GM23338 (cell line): ENCODE measurements at regions not wholly inside any gene's neighbourhood (a gene's known extent, or its start where the extent isn't known, plus 50 kb on each side); places are given as distances from the start of the nearest gene placed in this dataset.

Experiments
- ATAC-seq: fragments of 200-7000 bp; cut with Tn5 transposase; 3 replicates; pipeline ENCODE4 v1.9.1; 2020
- DNase-seq: peaks from one replicate; pipeline ENCODE4 v3.0.0-alpha.2; 2015; ENCODE audit warnings: low spot score
- H2AFZ ChIP-seq: fragments of 200-600 bp; sonication (generic); 2 replicates; pipeline ENCODE4 v1.8.0; 2016; ENCODE audit warnings: antibody characterized with exemption, mild to moderate bottlenecking, moderate library complexity
- H3F3A ChIP-seq: fragments of 200-600 bp; sonication (generic); replicated peaks from 2 replicates; pipeline ENCODE4 v1.8.0; 2017; ENCODE audit warnings: antibody characterized with exemption, mixed run types, low read depth
- H3K27ac ChIP-seq: fragments of 200-600 bp; sonication (generic); 2 replicates; pipeline ENCODE4 v1.6.1; 2016; ENCODE audit warnings: low read depth
- H3K27me3 ChIP-seq: fragments of 200-600 bp; sonication (generic); 2 replicates; pipeline ENCODE4 v1.8.0; 2016; ENCODE audit warnings: mild to moderate bottlenecking, mixed run types, moderate library complexity; ENCODE audit not compliant: insufficient read depth
- H3K36me3 ChIP-seq: fragments of 200-600 bp; sonication (generic); 2 replicates; pipeline ENCODE4 v1.8.0; 2016; ENCODE audit warnings: mild to moderate bottlenecking; ENCODE audit not compliant: insufficient read depth
- H3K4me1 ChIP-seq: fragments of 200-600 bp; sonication (generic); 2 replicates; pipeline ENCODE4 v1.8.0; 2016; ENCODE audit warnings: mild to moderate bottlenecking, moderate library complexity; ENCODE audit not compliant: insufficient read depth
- H3K4me2 ChIP-seq: fragments of 200-600 bp; sonication (generic); 2 replicates; pipeline ENCODE4 v1.7.1; 2017; ENCODE audit warnings: mixed run types
- H3K4me3 ChIP-seq: fragments of 200-600 bp; sonication (generic); 2 replicates; pipeline ENCODE4 v1.6.1; 2016; ENCODE audit warnings: mixed run types
- H3K79me2 ChIP-seq: fragments of 200-600 bp; sonication (generic); replicated peaks from 2 replicates; pipeline ENCODE4 v1.8.0; 2017; ENCODE audit warnings: mild to moderate bottlenecking; ENCODE audit not compliant: insufficient read depth
- H3K9me2 ChIP-seq: fragments of 200-600 bp; sonication (generic); 2 replicates; pipeline ENCODE4 v1.8.0; 2017; ENCODE audit not compliant: insufficient read depth
- H4K20me1 ChIP-seq: fragments of 200-600 bp; sonication (generic); replicated peaks from 2 replicates; pipeline ENCODE4 v1.8.0; 2017; ENCODE audit warnings: mild to moderate bottlenecking; ENCODE audit not compliant: insufficient read depth
- H3K27ac Mint-ChIP-seq: 2 replicates; pipeline ENCODE4 v1.8.0; 2020; ENCODE audit warnings: inconsistent platforms, mild to moderate bottlenecking, moderate library complexity, mixed read lengths
- H3K27me3 Mint-ChIP-seq: 3 replicates; pipeline ENCODE4 v1.8.0; 2022; ENCODE audit warnings: low read depth, mild to moderate bottlenecking, moderate library complexity, mixed read lengths, inconsistent platforms; ENCODE audit not compliant: insufficient read depth, poor library complexity
- H3K36me3 Mint-ChIP-seq: 3 replicates; pipeline ENCODE4 v1.8.0; 2021; ENCODE audit warnings: low read depth, mild to moderate bottlenecking, inconsistent platforms, moderate library complexity, mixed read lengths
- H3K4me1 Mint-ChIP-seq: 3 replicates; pipeline ENCODE4 v1.8.0; 2020; ENCODE audit warnings: mild to moderate bottlenecking, inconsistent platforms, mixed read lengths
- H3K4me3 Mint-ChIP-seq: 3 replicates; pipeline ENCODE4 v1.8.0; 2021; ENCODE audit warnings: moderate library complexity, mild to moderate bottlenecking, inconsistent platforms, mixed read lengths
- H3K9me3 Mint-ChIP-seq: 3 replicates; pipeline ENCODE4 v1.8.0; 2020; ENCODE audit warnings: moderate library complexity, mild to moderate bottlenecking, inconsistent platforms, mixed read lengths
- CREB1 ChIP-seq: fragments of 250-450 bp; sonication (Bioruptor Pico); IDR thresholded peaks from 2 replicates; pipeline ENCODE4 v1.5.0; 2020; ENCODE audit warnings: low read depth, mild to moderate bottlenecking, moderate library complexity
- EZH2 ChIP-seq: fragments of 200-600 bp; sonication (generic); IDR thresholded peaks from one replicate; pipeline ENCODE4 v1.8.0; 2017; ENCODE audit warnings: antibody characterized with exemption, mild to moderate bottlenecking, low read depth; ENCODE audit not compliant: unreplicated experiment
- EZH2phosphoT487 ChIP-seq: fragments of 200-600 bp; sonication (generic); IDR thresholded peaks from one replicate; pipeline ENCODE4 v1.8.1; 2018; ENCODE audit warnings: antibody characterized with exemption; ENCODE audit not compliant: unreplicated experiment
- JUNB ChIP-seq: IDR thresholded peaks from one replicate; pipeline ENCODE4 v1.6.1; 2016; ENCODE audit warnings: antibody characterized with exemption; ENCODE audit not compliant: unreplicated experiment
- NANOG ChIP-seq: IDR thresholded peaks from 2 replicates; pipeline ENCODE4 v1.6.1; 2016; ENCODE audit warnings: antibody characterized with exemption, borderline replicate concordance
- POLR2AphosphoS5 ChIP-seq: IDR thresholded peaks from 2 replicates; pipeline ENCODE4 v1.6.1; 2016; ENCODE audit warnings: antibody characterized with exemption, low read depth
- STAT1 ChIP-seq: IDR thresholded peaks from one replicate; pipeline ENCODE4 v1.6.1; 2016; ENCODE audit warnings: antibody characterized with exemption; ENCODE audit not compliant: unreplicated experiment
- ZNF114 ChIP-seq: fragments of 250-450 bp; sonication (Bioruptor Pico); IDR thresholded peaks from 2 replicates; pipeline ENCODE4 v1.5.0; 2020; ENCODE audit warnings: mild to moderate bottlenecking, moderate library complexity
- ZNF331 ChIP-seq: fragments of 250-450 bp; sonication (Bioruptor Pico); IDR thresholded peaks from 2 replicates; pipeline ENCODE4 v1.5.0; 2020; ENCODE audit warnings: low read depth, mild to moderate bottlenecking, moderate library complexity
- TF ChIP-seq, protein P1 (sequence below): fragments of 250-450 bp; sonication (Bioruptor Pico); IDR thresholded peaks from 2 replicates; pipeline ENCODE4 v1.5.0; 2020; ENCODE audit warnings: mild to moderate bottlenecking, moderate library complexity
- TF ChIP-seq, protein P2 (sequence below): IDR thresholded peaks from 2 replicates; pipeline ENCODE4 v1.6.1; 2016; ENCODE audit warnings: antibody characterized with exemption
- TF ChIP-seq, protein P3 (sequence below), 2 experiments: fragments of 200-600 bp in 1 of 2; sonication (generic) in 1 of 2; conservative IDR thresholded peaks; 2 replicates each; pipeline versions ENCODE4 v1.5.1 to v1.6.1; 2016 to 2017; ENCODE audit warnings: antibody characterized with exemption in 2 of 2, low read depth in 2 of 2, mild to moderate bottlenecking in 2 of 2, moderate library complexity in 1 of 2
- TF ChIP-seq, protein P4 (sequence below): IDR thresholded peaks from one replicate; pipeline ENCODE4 v1.6.1; 2018; ENCODE audit warnings: antibody characterized with exemption; ENCODE audit not compliant: unreplicated experiment

DNA sequence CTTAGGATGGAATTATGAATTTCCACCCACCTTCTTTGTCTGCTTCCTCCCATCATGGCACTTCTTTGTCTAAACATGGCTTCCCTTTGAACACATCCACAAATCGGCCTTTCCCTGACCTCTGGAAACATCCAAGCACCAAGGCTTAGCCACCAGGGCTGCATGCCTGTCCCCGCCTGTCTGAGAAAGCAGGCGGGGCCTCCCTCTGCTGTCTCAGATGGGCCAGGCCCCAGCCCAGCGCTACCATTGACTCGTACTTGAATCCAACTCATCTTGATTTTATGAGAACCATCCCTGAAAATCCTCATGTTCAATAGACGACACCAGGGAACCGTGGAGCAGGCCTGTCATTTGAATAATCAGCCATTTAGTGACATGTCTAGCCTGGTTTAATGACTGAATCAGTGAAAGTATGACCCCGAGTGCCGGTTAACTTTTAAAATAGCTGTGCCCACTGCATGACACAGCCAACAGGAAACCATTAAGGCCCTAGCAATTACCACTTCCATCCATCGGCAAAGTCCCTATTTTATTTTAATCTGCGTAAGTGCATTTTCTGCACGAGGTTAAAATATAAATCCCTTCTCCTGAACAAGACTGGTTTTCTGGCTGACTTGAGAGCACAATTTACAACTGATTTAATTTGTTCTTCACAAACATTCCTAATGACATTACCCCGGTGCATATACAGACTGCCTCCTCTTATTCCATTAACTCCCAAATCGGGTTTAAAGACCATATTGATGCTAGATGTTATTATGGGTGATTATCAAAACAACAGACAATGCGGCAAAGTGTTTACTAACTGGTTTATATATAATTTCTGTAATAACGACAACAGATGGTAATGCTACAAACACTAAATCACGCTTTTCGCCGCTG lies 194.7 kb downstream of the BUB3 start:
- Histone ChIP-seq H3K4me2 (no peak overlapping the region), H3K27ac (no peak overlapping the region), H4K20me1 (no peaks in the 10 kb centered on the region), H3K27me3 (no peaks in the 10 kb centered on the region), H2AFZ (no peak overlapping the region), H3K9me2 (no peaks in the 10 kb centered on the region), H3K79me2 (no peaks in the 10 kb centered on the region), H3K36me3 (no peaks in the 10 kb centered on the region), H3K4me1 (no peaks in the 10 kb centered on the region), H3K4me3 (no peak overlapping the region), H3F3A (no peaks in the 10 kb centered on the region)
- Mint-ChIP-seq H3K9me3 (no peaks in the 10 kb centered on the region), H3K27ac (no peak overlapping the region), H3K4me1 (peaks cover 2% of the 10 kb centered on the region; the same call in 1 of the 3 replicates), H3K27me3 (peaks cover 7% of the 10 kb centered on the region), H3K36me3 (no peaks in the 10 kb centered on the region), H3K4me3 (no peak overlapping the region)
- ATAC-seq: peak; percentile 40; the same call in 1 of the 3 replicates
- no peak for DNase-seq
- TF ChIP-seq ZNF331 (CRISPR knock-in tag): no peak
- TF ChIP-seq, protein P1, sequence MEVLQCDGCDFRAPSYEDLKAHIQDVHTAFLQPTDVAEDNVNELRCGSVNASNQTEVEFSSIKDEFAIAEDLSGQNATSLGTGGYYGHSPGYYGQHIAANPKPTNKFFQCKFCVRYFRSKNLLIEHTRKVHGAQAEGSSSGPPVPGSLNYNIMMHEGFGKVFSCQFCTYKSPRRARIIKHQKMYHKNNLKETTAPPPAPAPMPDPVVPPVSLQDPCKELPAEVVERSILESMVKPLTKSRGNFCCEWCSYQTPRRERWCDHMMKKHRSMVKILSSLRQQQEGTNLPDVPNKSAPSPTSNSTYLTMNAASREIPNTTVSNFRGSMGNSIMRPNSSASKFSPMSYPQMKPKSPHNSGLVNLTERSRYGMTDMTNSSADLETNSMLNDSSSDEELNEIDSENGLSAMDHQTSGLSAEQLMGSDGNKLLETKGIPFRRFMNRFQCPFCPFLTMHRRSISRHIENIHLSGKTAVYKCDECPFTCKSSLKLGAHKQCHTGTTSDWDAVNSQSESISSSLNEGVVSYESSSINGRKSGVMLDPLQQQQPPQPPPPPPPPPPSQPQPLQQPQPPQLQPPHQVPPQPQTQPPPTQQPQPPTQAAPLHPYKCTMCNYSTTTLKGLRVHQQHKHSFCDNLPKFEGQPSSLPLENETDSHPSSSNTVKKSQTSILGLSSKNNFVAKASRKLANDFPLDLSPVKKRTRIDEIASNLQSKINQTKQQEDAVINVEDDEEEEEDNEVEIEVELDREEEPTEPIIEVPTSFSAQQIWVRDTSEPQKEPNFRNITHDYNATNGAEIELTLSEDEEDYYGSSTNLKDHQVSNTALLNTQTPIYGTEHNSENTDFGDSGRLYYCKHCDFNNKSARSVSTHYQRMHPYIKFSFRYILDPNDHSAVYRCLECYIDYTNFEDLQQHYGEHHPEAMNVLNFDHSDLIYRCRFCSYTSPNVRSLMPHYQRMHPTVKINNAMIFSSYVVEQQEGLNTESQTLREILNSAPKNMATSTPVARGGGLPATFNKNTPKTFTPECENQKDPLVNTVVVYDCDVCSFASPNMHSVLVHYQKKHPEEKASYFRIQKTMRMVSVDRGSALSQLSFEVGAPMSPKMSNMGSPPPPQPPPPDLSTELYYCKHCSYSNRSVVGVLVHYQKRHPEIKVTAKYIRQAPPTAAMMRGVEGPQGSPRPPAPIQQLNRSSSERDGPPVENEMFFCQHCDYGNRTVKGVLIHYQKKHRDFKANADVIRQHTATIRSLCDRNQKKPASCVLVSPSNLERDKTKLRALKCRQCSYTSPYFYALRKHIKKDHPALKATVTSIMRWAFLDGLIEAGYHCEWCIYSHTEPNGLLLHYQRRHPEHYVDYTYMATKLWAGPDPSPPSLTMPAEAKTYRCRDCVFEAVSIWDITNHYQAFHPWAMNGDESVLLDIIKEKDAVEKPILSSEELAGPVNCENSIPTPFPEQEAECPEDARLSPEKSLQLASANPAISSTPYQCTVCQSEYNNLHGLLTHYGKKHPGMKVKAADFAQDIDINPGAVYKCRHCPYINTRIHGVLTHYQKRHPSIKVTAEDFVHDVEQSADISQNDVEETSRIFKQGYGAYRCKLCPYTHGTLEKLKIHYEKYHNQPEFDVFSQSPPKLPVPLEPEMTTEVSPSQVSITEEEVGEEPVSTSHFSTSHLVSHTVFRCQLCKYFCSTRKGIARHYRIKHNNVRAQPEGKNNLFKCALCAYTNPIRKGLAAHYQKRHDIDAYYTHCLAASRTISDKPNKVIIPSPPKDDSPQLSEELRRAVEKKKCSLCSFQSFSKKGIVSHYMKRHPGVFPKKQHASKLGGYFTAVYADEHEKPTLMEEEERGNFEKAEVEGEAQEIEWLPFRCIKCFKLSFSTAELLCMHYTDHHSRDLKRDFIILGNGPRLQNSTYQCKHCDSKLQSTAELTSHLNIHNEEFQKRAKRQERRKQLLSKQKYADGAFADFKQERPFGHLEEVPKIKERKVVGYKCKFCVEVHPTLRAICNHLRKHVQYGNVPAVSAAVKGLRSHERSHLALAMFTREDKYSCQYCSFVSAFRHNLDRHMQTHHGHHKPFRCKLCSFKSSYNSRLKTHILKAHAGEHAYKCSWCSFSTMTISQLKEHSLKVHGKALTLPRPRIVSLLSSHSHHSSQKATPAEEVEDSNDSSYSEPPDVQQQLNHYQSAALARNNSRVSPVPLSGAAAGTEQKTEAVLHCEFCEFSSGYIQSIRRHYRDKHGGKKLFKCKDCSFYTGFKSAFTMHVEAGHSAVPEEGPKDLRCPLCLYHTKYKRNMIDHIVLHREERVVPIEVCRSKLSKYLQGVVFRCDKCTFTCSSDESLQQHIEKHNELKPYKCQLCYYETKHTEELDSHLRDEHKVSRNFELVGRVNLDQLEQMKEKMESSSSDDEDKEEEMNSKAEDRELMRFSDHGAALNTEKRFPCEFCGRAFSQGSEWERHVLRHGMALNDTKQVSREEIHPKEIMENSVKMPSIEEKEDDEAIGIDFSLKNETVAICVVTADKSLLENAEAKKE (CRISPR knock-in tag): no peak
- no peak for TF ChIP-seq EZH2phosphoT487
- TF ChIP-seq, protein P2, sequence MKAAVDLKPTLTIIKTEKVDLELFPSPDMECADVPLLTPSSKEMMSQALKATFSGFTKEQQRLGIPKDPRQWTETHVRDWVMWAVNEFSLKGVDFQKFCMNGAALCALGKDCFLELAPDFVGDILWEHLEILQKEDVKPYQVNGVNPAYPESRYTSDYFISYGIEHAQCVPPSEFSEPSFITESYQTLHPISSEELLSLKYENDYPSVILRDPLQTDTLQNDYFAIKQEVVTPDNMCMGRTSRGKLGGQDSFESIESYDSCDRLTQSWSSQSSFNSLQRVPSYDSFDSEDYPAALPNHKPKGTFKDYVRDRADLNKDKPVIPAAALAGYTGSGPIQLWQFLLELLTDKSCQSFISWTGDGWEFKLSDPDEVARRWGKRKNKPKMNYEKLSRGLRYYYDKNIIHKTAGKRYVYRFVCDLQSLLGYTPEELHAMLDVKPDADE: no peak
- no peak for TF ChIP-seq JUNB
- TF ChIP-seq, protein P3, sequence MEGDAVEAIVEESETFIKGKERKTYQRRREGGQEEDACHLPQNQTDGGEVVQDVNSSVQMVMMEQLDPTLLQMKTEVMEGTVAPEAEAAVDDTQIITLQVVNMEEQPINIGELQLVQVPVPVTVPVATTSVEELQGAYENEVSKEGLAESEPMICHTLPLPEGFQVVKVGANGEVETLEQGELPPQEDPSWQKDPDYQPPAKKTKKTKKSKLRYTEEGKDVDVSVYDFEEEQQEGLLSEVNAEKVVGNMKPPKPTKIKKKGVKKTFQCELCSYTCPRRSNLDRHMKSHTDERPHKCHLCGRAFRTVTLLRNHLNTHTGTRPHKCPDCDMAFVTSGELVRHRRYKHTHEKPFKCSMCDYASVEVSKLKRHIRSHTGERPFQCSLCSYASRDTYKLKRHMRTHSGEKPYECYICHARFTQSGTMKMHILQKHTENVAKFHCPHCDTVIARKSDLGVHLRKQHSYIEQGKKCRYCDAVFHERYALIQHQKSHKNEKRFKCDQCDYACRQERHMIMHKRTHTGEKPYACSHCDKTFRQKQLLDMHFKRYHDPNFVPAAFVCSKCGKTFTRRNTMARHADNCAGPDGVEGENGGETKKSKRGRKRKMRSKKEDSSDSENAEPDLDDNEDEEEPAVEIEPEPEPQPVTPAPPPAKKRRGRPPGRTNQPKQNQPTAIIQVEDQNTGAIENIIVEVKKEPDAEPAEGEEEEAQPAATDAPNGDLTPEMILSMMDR (conservative IDR thresholded peaks at IDR 0.05; ENCODE audit: low read depth in 2 of 2): no peak
- TF ChIP-seq CREB1 (CRISPR knock-in tag): no peak
- TF ChIP-seq, protein P4, sequence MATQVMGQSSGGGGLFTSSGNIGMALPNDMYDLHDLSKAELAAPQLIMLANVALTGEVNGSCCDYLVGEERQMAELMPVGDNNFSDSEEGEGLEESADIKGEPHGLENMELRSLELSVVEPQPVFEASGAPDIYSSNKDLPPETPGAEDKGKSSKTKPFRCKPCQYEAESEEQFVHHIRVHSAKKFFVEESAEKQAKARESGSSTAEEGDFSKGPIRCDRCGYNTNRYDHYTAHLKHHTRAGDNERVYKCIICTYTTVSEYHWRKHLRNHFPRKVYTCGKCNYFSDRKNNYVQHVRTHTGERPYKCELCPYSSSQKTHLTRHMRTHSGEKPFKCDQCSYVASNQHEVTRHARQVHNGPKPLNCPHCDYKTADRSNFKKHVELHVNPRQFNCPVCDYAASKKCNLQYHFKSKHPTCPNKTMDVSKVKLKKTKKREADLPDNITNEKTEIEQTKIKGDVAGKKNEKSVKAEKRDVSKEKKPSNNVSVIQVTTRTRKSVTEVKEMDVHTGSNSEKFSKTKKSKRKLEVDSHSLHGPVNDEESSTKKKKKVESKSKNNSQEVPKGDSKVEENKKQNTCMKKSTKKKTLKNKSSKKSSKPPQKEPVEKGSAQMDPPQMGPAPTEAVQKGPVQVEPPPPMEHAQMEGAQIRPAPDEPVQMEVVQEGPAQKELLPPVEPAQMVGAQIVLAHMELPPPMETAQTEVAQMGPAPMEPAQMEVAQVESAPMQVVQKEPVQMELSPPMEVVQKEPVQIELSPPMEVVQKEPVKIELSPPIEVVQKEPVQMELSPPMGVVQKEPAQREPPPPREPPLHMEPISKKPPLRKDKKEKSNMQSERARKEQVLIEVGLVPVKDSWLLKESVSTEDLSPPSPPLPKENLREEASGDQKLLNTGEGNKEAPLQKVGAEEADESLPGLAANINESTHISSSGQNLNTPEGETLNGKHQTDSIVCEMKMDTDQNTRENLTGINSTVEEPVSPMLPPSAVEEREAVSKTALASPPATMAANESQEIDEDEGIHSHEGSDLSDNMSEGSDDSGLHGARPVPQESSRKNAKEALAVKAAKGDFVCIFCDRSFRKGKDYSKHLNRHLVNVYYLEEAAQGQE: no peak
- TF ChIP-seq POLR2AphosphoS5: no peak
- TF ChIP-seq EZH2: no peak
- TF ChIP-seq STAT1: no peak
- TF ChIP-seq ZNF114 (CRISPR knock-in tag): no peak
- no peak for TF ChIP-seq NANOG
